ENCODE measurements at regions not wholly inside any gene's neighbourhood (a gene's known extent, or its start where the extent isn't known, plus 50 kb on each side); places are given as distances from the start of the nearest gene placed in this dataset.

- DNase-seq: no peak
Observed at GRCh38 chr12:28948685-28949084, 200.4 kb upstream of the FAR2 start.

DNA sequence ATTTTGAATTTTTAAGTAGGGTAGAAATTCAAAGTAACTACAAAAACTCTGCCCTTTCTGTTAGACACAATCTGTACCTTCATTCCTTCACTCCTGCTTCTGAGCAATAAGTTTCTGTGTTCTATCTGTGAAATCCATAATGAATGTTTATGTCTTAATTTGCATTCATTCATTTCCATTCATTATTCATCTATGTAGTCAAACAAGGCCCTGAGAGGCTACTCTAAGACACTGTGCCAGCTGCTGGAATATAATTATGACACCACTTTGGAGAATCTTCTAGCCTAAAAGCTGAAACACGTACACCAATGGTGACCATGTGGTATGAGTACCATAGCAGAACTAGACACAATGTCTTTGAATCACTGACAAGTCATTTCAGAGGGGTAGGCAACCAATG lies 199.9 kb upstream of the FAR2 start:
- no peak for DNase-seq

DNA sequence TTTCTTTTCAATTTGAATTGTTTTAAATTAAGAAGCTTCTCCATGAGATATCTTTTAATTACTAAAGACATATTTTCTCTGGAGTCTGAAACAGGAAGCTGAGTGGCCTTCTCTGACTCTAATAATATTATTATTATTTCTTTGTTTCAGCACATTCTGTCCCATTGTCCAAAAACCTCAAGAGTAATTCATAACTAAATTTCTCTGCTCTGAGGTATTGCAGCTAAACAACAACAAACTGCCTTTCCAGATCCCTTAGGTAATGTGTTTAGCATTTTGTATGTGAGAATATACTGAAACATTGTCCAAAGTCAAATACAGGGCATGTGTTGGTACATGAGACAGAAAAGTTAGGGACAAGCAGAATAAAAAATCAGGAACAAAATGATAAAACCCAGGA lies 199.0 kb upstream of the FAR2 start:
- DNase-seq: no peak

DNA sequence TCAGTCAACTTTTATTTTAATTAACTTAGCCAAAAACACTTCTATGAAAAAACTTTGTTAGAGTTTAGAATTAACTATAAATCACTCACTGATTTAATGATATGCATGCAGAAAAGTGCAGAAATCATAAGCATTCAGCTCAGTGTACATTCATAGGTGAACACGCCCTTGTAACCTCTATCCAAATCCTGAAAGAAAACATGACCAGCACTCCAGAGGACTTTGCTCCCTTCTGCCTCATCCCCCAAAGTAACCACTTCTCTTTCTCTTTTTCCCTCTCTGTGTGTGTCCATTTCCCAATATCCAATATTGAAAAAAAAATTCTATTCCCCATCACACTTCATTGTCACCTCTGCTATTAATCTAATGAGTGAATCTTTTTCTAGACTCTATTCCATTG lies 197.1 kb upstream of the FAR2 start:
- no peak for DNase-seq

DNA sequence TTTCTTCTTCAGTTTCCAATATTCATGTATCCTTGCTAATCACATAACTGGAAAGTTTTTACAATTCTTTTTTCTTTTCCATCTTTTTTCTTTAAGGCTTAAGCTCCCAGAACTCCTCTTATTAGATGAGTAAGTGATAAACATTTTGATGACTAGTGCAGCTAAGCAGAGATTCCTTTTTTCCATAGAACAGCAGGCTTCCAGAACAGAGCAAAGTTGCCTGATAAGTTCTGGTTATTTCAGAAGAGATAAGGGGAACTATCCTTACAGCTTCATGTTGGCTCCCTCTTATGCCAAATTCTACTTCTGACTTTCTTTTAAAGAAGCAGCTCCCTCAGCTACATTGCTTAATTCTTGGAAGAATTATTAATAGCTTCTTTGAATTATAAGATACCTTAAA lies 194.7 kb upstream of the FAR2 start:
- DNase-seq: no peak

- DNase-seq: no peak
Observed at GRCh38 chr12:28955491-28955890, 193.6 kb upstream of the FAR2 start.

DNA sequence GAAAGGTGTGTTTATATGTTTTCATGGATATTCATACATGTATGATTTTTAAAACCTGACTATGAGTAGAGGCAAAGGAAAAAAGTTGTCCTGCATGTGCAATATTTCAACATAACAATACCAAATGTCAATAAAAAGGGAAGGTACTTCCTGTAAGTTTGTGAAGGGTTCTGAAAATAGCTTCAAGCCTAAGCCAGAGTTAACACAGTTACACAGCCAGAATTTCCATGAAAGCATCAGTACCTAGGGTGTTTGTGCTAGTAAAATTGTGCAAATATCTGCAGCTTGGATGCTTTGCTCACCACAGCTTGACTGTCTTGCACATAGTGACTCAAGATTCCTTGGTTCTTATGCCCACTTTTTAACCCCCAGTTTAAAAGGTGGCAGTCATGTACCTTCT lies 193.1 kb upstream of the FAR2 start:
- no peak for DNase-seq

GRCh38 chr12:28958553-28959195 lies 190.4 kb upstream of the FAR2 start:
- no peak for DNase-seq

DNA sequence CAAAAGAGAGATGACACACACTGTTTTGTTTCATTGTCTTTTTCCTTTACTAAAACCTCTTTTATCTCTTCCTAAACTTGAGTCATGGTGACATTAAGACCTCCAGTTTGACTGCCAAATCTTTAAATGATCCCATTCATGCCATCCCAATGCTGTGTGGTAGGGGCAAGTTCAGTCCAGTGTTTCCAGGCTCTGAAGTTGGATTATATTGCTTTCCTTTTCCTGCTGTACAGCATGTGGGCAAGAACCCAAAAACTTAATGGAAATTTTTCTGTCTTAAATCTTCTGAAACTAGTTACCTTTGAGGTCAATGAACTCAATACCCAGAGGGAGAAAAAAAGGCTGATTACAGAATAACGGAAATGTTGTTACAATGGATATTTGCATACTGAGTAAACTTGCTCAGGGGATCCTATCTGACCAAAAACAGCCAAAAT lies 187.1 kb upstream of the FAR2 start:
- no peak for DNase-seq

- peak; percentile 30 for DNase-seq
Observed at GRCh38 chr12:28963554-28963953, 185.5 kb upstream of the FAR2 start.

DNA sequence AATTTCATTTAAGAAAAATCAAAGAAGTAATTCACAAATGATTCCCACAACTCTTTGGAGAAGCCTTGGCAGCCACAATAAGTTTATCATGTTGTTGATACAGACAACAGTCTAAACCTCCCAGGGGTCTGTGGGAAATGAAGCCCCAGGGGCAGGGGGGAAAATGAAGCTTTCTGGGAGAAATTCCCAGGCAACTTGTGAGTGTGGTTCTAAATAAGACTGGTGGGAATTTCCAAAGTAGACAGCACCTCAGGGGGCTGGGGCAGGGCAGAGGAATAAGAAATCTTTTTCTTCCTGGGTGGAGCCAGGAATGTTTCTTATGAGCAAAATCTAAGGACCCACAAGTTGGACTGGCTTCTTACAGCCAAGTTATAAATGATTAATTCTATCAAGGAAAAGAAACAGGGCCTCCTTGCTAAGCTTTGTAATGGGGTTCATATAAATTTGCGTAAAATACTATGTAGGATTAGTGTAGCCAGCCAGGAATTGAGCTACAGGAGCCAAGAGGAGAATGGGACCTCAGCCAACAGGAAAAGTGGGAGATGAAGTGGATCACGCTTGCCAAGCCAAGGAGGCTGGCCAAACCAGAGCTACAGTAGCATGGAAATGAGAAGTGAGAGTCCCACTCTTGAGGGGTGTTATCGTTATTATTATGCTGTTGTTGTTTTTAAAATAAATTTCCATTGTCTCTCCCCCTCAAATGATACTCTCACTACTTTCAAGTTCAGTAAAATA lies 182.9 kb upstream of the FAR2 start:
- DNase-seq: no peak

DNA sequence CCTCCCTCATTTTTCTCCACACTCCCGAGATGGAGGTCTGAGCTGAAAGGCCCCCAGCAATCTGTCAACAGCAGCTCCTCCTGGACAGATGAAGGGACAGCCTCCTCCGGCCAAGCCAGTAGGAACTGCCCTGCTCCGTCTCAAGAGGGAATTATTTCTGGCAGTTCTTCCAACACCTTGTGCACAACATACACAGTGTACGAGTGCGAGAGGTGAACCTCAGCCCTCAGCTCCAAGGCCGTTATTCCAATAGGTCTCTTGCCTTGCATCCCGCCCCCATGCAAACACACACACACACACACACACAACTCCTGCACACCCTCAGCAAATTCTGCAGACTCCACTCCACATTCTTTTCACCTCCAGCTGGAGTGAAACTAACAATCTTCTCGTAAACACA lies 181.7 kb upstream of the FAR2 start:
- DNase-seq: no peak

DNA sequence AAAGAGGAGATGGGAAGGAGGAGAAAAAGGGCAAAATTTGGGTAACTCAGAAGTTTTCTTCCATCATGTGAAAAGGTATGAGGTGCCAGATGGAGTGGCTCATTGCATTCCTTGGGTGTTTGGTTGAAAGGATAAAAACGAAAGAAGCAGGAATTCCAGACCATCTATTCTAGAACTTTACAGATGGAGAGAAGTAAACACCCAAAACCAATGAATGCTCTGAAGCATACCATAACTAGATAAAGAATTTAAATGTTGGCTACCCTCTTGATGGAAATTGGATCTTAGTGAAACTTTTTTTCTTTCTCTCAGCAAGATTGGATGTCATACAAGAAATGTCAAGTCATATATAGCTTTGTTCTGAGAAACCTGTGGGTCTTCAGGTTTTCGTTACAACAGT lies 175.6 kb upstream of the FAR2 start:
- DNase-seq: no peak

GRCh38 chr12:28974166-28974565 lies 174.9 kb upstream of the FAR2 start:
- DNase-seq: no peak

- DNase-seq: no peak
Observed at GRCh38 chr12:28974883-28975282, 174.2 kb upstream of the FAR2 start.

DNA sequence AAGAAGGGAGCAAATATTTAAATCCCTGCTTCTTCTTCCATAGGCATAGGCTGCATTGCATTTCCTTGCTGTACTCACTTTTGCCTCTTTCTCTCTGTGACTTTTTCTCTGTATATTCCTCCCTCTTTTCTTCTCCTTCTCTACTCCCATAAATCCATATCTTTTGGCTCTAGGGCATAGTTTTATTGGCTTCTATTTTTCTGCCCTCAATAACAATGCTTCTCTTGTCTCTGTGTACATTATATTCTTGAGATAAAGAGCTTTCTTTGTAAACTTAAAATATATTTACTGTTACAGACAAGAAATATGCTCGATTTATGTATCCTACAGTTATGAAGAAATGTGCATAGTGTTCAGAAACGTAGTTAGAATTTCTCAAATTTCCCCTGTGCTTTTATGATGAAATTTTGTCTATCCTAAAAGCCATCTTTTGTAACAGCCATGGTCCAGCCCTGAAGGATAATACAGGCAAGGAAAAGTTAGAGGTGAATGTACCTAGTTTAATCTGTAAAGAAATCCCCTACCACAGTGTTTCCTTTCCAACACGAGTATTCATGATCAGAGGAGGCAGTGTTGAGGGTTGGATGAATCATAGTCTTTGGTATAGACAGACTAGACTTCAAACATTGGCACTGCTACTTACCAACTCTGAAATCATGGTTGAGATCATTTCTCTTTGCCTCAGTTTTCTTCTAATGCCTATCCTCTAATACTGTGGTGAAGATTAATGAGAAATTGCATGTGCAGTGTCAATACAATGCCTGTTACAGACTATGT lies 173.3 kb upstream of the FAR2 start:
- DNase-seq: no peak

- no peak for DNase-seq
Observed at GRCh38 chr12:28980436-28980835, 168.6 kb upstream of the FAR2 start.

DNA sequence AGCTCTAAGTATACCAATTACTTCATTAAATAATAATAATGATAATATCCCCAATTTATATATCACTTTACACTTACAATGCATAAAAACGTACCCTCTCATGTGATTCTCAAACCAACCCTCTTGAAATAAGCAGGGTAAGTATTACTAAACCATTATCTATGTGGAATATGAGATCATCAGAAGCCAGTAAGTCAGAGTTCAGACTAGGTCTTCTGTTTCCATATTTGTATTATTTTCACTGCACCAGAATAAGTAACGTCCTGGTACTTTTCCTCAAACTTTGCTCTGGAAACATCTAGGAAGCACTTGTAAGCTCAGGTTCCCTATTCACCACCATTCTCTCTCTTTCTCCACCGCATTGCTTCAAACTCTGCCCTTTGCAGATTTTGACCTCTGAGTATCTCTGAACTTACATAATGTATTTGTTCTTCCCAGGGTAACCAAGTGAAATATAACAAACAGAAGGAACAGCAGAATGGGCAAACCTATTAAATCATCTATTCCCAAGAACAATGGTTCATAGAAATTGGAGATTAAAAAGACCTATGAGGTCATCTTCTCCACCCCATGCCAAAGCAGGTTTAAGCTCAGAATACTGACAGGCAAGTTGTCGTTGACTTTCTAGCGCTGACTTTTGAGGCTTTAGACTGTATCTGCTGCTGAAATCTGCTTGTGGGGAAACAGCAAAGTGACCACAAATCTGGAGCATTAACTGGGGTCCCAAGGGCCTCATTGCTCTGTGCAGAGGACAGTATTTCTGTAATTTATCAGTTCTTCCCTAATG lies 161.3 kb upstream of the FAR2 start:
- DNase-seq: no peak

DNA sequence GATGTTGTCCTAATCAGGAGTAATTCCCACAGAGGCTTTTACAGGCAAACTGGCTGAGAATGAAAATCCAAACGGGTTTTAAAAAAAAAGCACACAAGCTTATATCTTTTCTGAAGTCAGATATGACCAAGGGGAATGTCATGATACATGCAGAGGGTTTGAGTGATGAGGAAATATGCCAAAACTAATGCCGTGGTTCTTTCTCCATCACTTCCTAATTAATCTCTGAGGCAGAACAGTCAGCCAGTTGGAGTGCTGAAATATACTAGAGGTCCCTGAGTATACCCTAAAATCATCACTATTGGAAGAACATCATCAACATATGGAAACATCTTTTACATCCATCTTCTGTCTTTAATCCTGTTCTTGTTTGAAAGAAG lies 160.8 kb upstream of the FAR2 start:
- no peak for DNase-seq

- no peak for DNase-seq
Observed at GRCh38 chr12:28991626-28992025, 157.5 kb upstream of the FAR2 start.

DNA sequence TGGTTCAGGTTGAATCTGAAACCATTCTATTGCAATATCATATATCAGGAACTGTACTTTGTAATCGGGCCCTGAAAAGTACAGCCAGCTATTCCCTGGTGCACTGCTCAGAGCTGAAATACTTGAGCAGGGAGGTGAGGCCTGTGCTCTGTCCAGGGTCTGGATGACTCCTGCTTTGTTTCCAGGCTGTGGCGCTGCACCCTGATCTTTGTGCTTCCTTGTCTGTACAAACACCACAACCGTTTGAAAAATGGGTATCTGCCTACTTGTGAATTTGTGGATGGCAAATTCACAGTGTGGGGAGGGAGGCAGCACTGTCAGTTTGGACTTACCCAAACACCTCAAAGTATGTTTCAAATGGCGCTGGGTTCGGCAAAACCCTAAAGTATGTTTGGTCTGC lies 155.4 kb upstream of the FAR2 start:
- DNase-seq: no peak

- no peak for DNase-seq
Observed at GRCh38 chr12:28994179-28994715, 154.8 kb upstream of the FAR2 start.

GRCh38 chr12:28996688-28997087 lies 152.4 kb upstream of the FAR2 start:
- DNase-seq: no peak
